ENCODE measurements at regions not wholly inside any gene's neighbourhood (a gene's known extent, or its start where the extent isn't known, plus 50 kb on each side); places are given as distances from the start of the nearest gene placed in this dataset.

DNA sequence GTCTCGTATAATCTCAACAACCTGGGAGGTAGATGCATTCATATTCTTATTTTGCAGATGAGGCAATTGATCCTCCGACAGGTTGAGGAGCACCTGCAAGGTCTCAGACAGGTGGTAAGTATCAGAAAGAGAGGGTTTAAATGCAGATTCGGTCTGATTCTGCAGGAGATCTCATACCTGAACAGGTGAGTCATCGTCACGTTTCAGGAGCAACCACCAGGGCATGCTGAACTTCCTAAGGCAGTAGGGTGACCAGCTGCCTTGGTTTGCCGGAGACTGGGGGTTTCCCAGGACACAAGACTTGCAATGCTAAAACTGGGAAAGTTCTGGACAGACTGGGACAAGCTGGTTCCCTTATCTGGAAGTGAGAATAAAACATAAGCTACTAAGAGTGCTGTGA lies 68.8 kb upstream of the TSHZ3 start:
- no peak overlapping the region for H3K4me2 ChIP-seq (ENCODE audit: control insufficient read depth, extremely low read depth, insufficient read depth, low read depth, low read length)
- no peaks in the 10 kb centered on the region for H3K27me3 ChIP-seq (ENCODE audit: control insufficient read depth, extremely low read depth, insufficient read depth, low read length)
- no peak overlapping the region for H3K27ac ChIP-seq (ENCODE audit: control insufficient read depth, insufficient read depth, low read length)
- DNase-seq (ENCODE audit: low read depth, low spot score): no peak
- H3K36me3 ChIP-seq (ENCODE audit: control insufficient read depth in 2 of 2, extremely low read depth in 1 of 2, insufficient read depth in 2 of 2, low read length in 2 of 2): no peaks in the 10 kb centered on the region
- H3K9ac ChIP-seq (ENCODE audit: control insufficient read depth, extremely low read depth, insufficient read depth, low read length): no peak overlapping the region
- no peak overlapping the region for H3K4me3 ChIP-seq (ENCODE audit: control insufficient read depth in 2 of 3, extremely low read depth in 1 of 3, insufficient read depth in 2 of 3, low read depth in 1 of 3, low read length in 3 of 3)
- no peaks in the 10 kb centered on the region for H3K9me1 ChIP-seq (ENCODE audit: control insufficient read depth, extremely low read depth, insufficient read depth, low read length)
- TF ChIP-seq, protein P1, sequence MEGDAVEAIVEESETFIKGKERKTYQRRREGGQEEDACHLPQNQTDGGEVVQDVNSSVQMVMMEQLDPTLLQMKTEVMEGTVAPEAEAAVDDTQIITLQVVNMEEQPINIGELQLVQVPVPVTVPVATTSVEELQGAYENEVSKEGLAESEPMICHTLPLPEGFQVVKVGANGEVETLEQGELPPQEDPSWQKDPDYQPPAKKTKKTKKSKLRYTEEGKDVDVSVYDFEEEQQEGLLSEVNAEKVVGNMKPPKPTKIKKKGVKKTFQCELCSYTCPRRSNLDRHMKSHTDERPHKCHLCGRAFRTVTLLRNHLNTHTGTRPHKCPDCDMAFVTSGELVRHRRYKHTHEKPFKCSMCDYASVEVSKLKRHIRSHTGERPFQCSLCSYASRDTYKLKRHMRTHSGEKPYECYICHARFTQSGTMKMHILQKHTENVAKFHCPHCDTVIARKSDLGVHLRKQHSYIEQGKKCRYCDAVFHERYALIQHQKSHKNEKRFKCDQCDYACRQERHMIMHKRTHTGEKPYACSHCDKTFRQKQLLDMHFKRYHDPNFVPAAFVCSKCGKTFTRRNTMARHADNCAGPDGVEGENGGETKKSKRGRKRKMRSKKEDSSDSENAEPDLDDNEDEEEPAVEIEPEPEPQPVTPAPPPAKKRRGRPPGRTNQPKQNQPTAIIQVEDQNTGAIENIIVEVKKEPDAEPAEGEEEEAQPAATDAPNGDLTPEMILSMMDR (optimal IDR thresholded peaks at IDR 0.05 in 1 of 3, IDR thresholded peaks at IDR 0.05 in 1 of 3, conservative IDR thresholded peaks at IDR 0.05 in 1 of 3; ENCODE audit: extremely low read depth in 1 of 3, insufficient read depth in 2 of 3, low read length in 3 of 3): no peak
- TF ChIP-seq EZH2 (IDR thresholded peaks at IDR 0.05; ENCODE audit: low read length): no peak
- peaks cover 4% of the 10 kb centered on the region for H3K4me1 ChIP-seq (ENCODE audit: control insufficient read depth, extremely low read depth, insufficient read depth, low read length)
- dilution Hi-C loops (cut with MboI; ENCODE audit: extremely low pct_ligation_motif_present, low sequenced_read_pairs): no loop called here
- H3K9me3 ChIP-seq (ENCODE audit: control insufficient read depth, low read depth, low read length): no peaks in the 10 kb centered on the region
- FAIRE-seq: no peak
- no peaks in the 10 kb centered on the region for H3K79me2 ChIP-seq (ENCODE audit: control insufficient read depth, insufficient read depth, low read length)
- no peak overlapping the region for H2AFZ ChIP-seq (ENCODE audit: control insufficient read depth, low read length)
- no peaks in the 10 kb centered on the region for H4K20me1 ChIP-seq (ENCODE audit: control insufficient read depth, extremely low read depth, insufficient read depth, low read length)

DNA sequence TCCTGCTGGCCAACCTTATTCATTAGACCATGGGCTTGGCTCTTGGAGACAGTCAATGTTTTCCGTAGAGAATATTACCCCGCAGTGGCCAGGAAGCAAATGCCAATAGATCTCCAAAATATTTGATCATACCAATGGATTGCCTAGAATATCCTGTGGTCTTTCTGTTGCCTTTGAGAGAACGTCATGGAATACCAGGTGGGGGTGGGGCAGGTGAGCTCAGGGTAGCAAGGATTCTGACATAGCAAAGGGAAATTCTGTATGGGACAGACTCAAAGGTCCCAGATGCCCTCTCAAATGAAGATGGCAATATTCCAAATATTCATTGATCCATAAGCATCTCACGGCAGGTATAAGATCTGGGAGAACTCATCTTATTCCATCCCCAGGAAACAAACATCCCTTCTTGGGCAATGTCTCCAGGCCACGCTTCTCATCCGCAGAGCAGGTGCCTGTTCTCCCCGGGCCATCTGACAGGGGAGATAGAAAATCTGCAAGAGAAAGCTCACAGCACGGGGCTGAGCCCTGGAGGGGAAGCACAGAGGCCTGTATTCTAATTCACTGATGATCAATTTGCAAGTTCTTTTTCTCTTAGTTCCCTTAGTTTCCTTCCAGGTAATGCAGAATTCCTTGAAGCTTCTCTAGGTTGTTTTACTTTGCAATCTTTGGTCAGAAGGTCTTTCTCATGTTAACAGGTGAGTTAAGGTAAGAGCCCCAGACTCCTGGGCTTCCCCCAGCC lies 69.6 kb upstream of the TSHZ3 start:
- Histone ChIP-seq H3K4me1 (ENCODE audit: control insufficient read depth, extremely low read depth, insufficient read depth, low read length) (peaks cover 4% of the 10 kb centered on the region), H3K27me3 (ENCODE audit: control insufficient read depth, extremely low read depth, insufficient read depth, low read length) (no peaks in the 10 kb centered on the region), H4K20me1 (ENCODE audit: control insufficient read depth, extremely low read depth, insufficient read depth, low read length) (no peaks in the 10 kb centered on the region), H3K27ac (ENCODE audit: control insufficient read depth, insufficient read depth, low read length) (no peak overlapping the region), H2AFZ (ENCODE audit: control insufficient read depth, low read length) (no peak overlapping the region), H3K79me2 (ENCODE audit: control insufficient read depth, insufficient read depth, low read length) (no peaks in the 10 kb centered on the region), H3K9ac (ENCODE audit: control insufficient read depth, extremely low read depth, insufficient read depth, low read length) (no peak overlapping the region), H3K36me3 (ENCODE audit: control insufficient read depth in 2 of 2, extremely low read depth in 1 of 2, insufficient read depth in 2 of 2, low read length in 2 of 2) (no peaks in the 10 kb centered on the region), H3K4me3 (ENCODE audit: control insufficient read depth in 2 of 3, extremely low read depth in 1 of 3, insufficient read depth in 2 of 3, low read depth in 1 of 3, low read length in 3 of 3) (no peak overlapping the region), H3K9me1 (ENCODE audit: control insufficient read depth, extremely low read depth, insufficient read depth, low read length) (no peaks in the 10 kb centered on the region), H3K4me2 (ENCODE audit: control insufficient read depth, extremely low read depth, insufficient read depth, low read depth, low read length) (no peak overlapping the region), H3K9me3 (ENCODE audit: control insufficient read depth, low read depth, low read length) (no peaks in the 10 kb centered on the region)
- DNase-seq (ENCODE audit: low read depth, low spot score): no peak
- no peak for TF ChIP-seq EZH2 (IDR thresholded peaks at IDR 0.05; ENCODE audit: low read length)
- TF ChIP-seq, protein P1 (optimal IDR thresholded peaks at IDR 0.05 in 1 of 3, IDR thresholded peaks at IDR 0.05 in 1 of 3, conservative IDR thresholded peaks at IDR 0.05 in 1 of 3; ENCODE audit: extremely low read depth in 1 of 3, insufficient read depth in 2 of 3, low read length in 3 of 3): no peak
- dilution Hi-C loops (cut with MboI; ENCODE audit: extremely low pct_ligation_motif_present, low sequenced_read_pairs): no loop called here
- FAIRE-seq: no peak

All from keratinocyte (primary cell).